ENCODE measurements at regions not wholly inside any gene's neighbourhood (a gene's known extent, or its start where the extent isn't known, plus 50 kb on each side); places are given as distances from the start of the nearest gene placed in this dataset.

DNA sequence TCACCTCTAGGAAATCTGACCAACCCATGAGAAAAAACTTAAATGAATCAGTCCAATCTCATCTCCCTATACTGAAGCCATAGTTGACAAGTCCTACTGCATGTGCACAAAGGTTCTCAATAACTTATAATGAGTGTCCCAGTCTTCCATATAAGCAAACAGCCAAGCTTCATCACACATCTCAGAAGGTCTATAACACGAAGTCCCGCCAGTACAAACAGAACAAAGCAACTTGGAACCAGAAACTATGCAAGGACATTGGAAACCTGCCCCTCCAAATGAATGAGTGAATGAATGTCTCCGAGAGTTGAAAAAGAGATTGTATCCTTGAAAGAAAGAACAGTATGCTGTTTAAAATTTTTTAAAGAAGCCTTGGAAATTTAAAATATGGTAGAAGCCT, 53.6 kb upstream of the IPO9 start:
- DNase-seq: no peak

DNA sequence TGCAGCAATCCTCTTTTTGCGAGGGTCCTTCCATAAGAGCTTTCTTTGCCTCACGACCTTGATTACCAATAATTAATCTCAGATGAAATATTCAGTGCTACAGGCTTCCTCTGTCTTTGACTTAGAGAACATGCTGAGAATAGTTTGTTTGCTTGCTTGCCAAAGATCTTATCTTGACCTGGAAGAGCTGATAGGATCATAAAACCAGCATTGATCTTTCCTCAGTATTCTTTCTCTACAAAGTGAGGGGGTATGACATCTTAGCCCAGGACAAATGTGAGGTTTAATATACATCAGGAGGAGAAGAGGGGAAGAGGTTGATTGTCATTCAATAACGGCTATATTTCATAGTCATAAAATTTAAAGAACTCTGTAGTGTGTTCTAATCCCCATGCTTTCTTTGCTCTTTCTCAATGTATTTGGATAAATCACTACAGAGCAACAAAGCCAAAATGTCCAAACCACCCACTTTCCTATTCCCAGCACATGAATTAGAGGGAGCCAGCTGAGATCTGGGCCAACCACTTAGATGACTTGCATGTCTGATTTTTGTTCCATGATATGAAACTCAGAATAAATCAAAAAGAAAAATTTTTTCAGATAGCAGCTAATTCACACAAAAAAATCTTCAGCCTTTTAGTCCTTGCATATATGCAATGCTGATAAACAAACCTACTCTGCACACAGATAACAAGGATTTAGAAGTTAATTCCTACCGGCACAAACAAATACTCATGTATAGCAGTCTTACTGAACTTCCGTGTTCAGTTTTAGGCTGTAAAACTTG, 50.5 kb upstream of the IPO9 start:
- DNase-seq: no peak

All from CD4-positive, alpha-beta T cell treated with Interleukin-17A for 4 hours (primary cell).